Activated naive CD4-positive, alpha-beta T cell treated with anti-CD3 and anti-CD28 coated beads, Interleukin-2, amount 50 U/mL, for 72 hours (primary cell): ENCODE measurements at regions not wholly inside any gene's neighbourhood (a gene's known extent, or its start where the extent isn't known, plus 50 kb on each side); places are given as distances from the start of the nearest gene placed in this dataset.
"Not testable (repeated sequence)": the region's sequence is repeated elsewhere in the genome, so short reads cannot be mapped to it uniquely, and the experiment has no call there.

Experiments used
- ATAC-seq, 2 donors: fragments of 150-1000 bp; cut with Tn5 transposase; 2 replicates each; pipeline ENCODE4 v1.10.0; 2021; ENCODE audit warnings: mild to moderate bottlenecking in 2 of 2, moderate library complexity in 2 of 2
- DNase-seq, 2 donors: peaks; one replicate each; pipeline ENCODE4 v3.0.0; 2021 to 2022; ENCODE audit warnings: low spot score in 2 of 2
- H3K27ac Mint-ChIP-seq, 2 donors: one replicate each; pipeline ENCODE4 v1.8.0; 2022; ENCODE audit warnings: mild to moderate bottlenecking in 2 of 2, mixed read lengths in 2 of 2
- H3K36me3 Mint-ChIP-seq, 2 donors: one replicate each; pipeline ENCODE4 v1.8.0; 2022; ENCODE audit warnings: mixed read lengths in 2 of 2
- H3K9me3 Mint-ChIP-seq, 2 donors: one replicate each; pipeline ENCODE4 v1.8.0; 2022; ENCODE audit warnings: mixed read lengths in 2 of 2

DNA sequence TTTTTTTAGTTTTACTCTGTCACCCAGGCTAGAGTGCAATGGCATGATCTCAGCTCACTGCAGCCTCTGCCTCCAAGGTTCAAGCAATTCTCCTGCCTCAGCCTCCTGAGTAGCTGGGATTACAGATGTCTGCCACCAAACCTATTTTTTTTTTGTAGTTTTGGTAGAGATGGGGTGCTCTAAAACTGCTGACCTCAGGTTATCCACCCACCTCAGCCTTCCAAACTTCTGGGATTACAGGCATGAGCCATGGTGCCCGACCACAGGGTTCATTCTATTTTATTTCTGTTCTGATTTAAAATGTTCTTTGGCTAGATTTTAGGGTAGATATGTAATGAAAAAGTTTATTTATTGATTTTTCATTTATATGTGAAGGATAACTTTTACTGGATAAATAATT, 1062.8 kb upstream of the NOVA1 start:
- peaks cover 0 to 3% of the 10 kb centered on the region in 2 donors for H3K36me3 Mint-ChIP-seq
- ATAC-seq = no peak
- DNase-seq = no peak
- H3K9me3 Mint-ChIP-seq = peaks cover 28 to 44% of the 10 kb centered on the region in 2 donors
- no peak overlapping the region for H3K27ac Mint-ChIP-seq

DNA sequence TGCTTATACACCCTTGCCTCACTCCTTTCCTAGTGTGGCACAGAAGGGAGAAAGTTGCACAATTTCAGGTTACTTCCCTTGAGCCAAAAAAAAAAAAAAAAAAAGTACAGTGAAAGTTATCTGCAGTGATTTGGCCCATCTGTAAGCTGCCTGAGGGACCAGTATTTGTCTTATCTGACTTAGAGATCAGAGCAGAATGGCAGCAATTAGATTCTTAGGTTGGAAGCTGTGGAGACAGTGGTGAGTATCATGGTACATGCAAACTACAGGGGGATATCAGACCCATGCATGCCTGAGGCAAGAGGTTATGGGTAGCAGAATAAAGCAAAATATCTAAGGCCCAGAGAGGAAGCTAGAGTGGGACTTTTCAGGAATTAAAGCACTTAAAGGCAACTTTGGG, 1070.7 kb upstream of the NOVA1 start:
- no peak overlapping the region for H3K27ac Mint-ChIP-seq
- peaks cover 12 to 15% of the 10 kb centered on the region in 2 donors for H3K36me3 Mint-ChIP-seq
- ATAC-seq = no peak
- H3K9me3 Mint-ChIP-seq = peaks cover 29 to 36% of the 10 kb centered on the region in 2 donors
- DNase-seq = no peak

DNA sequence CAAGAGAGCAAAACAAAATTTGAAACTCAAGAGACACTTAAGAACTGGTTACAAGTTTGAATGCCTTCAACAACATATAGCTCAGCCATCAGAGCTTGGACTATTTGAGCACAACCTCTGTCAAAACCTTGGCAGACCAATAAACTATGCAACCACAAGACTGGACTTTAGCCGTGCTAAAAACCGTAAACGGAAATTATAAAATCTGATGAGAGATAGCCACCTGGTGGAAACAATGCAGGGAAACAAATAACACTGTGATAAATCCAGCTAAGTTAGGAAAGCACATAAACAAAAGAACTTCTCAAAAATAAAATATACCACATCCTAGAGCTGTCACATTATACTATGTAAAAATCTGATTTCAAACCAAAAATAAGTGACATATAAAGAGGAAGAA, 1074.2 kb upstream of the NOVA1 start:
- no peak for DNase-seq
- no peak overlapping the region for H3K27ac Mint-ChIP-seq
- peaks cover 7 to 12% of the 10 kb centered on the region in 2 donors for H3K36me3 Mint-ChIP-seq
- no peak for ATAC-seq
- peaks cover 19 to 27% of the 10 kb centered on the region in 2 donors for H3K9me3 Mint-ChIP-seq

- not testable (repeated sequence) for DNase-seq, ATAC-seq, H3K27ac Mint-ChIP-seq
- Mint-ChIP-seq H3K9me3 (peaks cover 19 to 27% of the 10 kb centered on the region in 2 donors), H3K36me3 (peaks cover 7 to 12% of the 10 kb centered on the region in 2 donors)
These were observed 1075.2 kb upstream of the NOVA1 start for GRCh38 chr14:27672811-27673737.

DNA sequence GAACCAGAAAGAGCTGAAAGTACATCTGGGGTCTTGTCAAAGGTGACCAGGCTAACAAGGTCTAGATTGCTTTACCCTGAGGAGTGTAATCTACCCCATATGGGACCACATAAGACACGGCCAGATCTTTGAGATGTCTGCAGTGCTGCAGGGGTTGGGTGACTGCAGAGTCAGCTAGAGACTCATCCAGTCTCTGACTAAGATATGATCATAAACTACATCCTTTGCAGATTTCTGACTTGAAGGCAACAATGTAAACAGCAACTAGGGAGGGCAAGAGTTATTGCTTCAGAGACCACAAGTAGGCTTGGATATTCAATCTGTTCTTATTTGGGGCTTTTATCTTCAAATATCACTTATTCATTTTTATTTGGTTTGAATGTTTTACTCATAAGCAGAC, 1080.5 kb upstream of the FOXG1 start:
- no peak for DNase-seq
- Mint-ChIP-seq H3K36me3 (peaks cover 0 to 6% of the 10 kb centered on the region in 2 donors), H3K27ac (no peak overlapping the region), H3K9me3 (peaks cover 25 to 29% of the 10 kb centered on the region in 2 donors)
- no peak for ATAC-seq

- Mint-ChIP-seq H3K9me3 (peaks cover 31 to 33% of the 10 kb centered on the region in 2 donors), H3K36me3 (peaks cover 0 to 6% of the 10 kb centered on the region in 2 donors), H3K27ac (no peak overlapping the region)
- DNase-seq = no peak
- ATAC-seq = no peak
These were observed 1077.6 kb upstream of the FOXG1 start for GRCh38 chr14:27688841-27689444.

- peaks cover 30 to 34% of the 10 kb centered on the region in 2 donors for H3K9me3 Mint-ChIP-seq
- H3K36me3 Mint-ChIP-seq = peaks cover 16 to 17% of the 10 kb centered on the region in 2 donors
- ATAC-seq (no peak), DNase-seq (no peak)
- no peak overlapping the region for H3K27ac Mint-ChIP-seq
These were observed 1054.2 kb upstream of the FOXG1 start for GRCh38 chr14:27712364-27712763.

- H3K36me3 Mint-ChIP-seq = peaks cover 20 to 25% of the 10 kb centered on the region in 2 donors
- ATAC-seq = no peak
- peaks cover 39 to 49% of the 10 kb centered on the region in 2 donors for H3K9me3 Mint-ChIP-seq
- no peak for DNase-seq
- H3K27ac Mint-ChIP-seq = no peak overlapping the region
These were observed 1051.0 kb upstream of the FOXG1 start for GRCh38 chr14:27715561-27715960.

DNA sequence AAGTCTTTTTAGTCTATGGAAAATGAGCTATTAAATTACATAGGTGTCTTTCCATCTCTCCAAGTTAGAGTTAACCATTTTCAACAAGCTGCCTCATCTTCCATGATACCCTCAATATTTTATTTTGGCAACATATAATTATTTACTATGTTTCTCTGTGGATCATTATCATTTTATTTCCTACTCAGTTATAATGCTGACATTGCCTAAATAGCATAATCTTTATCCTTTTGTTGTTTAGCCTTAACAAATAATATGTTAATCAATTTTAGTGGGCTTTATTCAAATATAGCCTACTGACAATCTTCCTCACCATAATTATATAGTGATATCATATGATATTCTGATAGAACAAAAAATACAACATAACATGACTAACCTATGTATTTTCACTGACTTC, 1044.8 kb upstream of the FOXG1 start:
- ATAC-seq (no peak), DNase-seq (no peak)
- peaks cover 34 to 36% of the 10 kb centered on the region in 2 donors for H3K9me3 Mint-ChIP-seq
- peaks cover 8 to 16% of the 10 kb centered on the region in 2 donors for H3K36me3 Mint-ChIP-seq
- H3K27ac Mint-ChIP-seq = no peak overlapping the region

- Mint-ChIP-seq H3K9me3 (peaks cover 19 to 20% of the 10 kb centered on the region in 2 donors), H3K27ac (no peak overlapping the region)
These were observed 1041.1 kb upstream of the FOXG1 start for GRCh38 chr14:27725482-27725881.

GRCh38 chr14:27727251-27727770, 1039.3 kb upstream of the FOXG1 start:
- DNase-seq (no peak), ATAC-seq (no peak)
- Mint-ChIP-seq H3K27ac (no peak overlapping the region), H3K9me3 (peaks cover 10% of the 10 kb centered on the region in 2 donors), H3K36me3 (no peaks in the 10 kb centered on the region)

More at GRCh38 chr14:27725482-27725881, 1041.1 kb upstream of the FOXG1 start:
- no peak for DNase-seq
- H3K36me3 Mint-ChIP-seq = peaks cover 0 to 5% of the 10 kb centered on the region in 2 donors
- no peak for ATAC-seq

- DNase-seq (no peak), ATAC-seq (no peak)
- peaks cover 6 to 10% of the 10 kb centered on the region in 2 donors for H3K9me3 Mint-ChIP-seq
- H3K27ac Mint-ChIP-seq = no peak overlapping the region
- H3K36me3 Mint-ChIP-seq = no peaks in the 10 kb centered on the region
These were observed 1036.4 kb upstream of the FOXG1 start for GRCh38 chr14:27730204-27730603.

DNA sequence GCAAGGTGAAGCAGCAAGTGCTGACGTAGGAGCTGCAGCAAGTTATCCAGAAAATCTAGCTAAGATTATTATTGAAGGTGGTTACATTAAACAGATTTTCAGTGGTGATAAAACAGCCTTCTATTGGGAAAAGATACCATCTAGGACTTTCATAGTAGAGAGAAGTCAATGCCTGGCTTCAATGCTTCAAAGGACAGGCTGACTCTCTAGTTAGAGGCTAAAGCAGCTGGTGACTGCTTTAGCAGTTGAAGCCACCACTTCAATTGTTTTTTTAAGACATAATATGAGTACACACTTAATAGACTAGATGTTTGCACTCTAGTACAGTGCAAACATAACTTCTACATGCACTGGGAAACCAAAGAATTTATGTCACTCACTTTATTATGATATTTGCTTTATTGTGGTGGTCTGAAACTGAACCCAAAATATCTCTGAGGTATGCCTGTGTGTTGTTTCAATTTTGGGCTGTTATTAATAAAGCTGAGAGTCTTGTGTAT, 1026.9 kb upstream of the FOXG1 start:
- DNase-seq = no peak
- ATAC-seq = no peak
- Mint-ChIP-seq H3K9me3 (peaks cover 17 to 25% of the 10 kb centered on the region in 2 donors), H3K27ac (no peak overlapping the region), H3K36me3 (peaks cover 0 to 5% of the 10 kb centered on the region in 2 donors)

GRCh38 chr14:27750114-27750513, 1016.5 kb upstream of the FOXG1 start:
- Mint-ChIP-seq H3K27ac (no peak overlapping the region), H3K36me3 (no peaks in the 10 kb centered on the region), H3K9me3 (peaks cover 4 to 8% of the 10 kb centered on the region in 2 donors)
- ATAC-seq (no peak), DNase-seq (no peak)

DNA sequence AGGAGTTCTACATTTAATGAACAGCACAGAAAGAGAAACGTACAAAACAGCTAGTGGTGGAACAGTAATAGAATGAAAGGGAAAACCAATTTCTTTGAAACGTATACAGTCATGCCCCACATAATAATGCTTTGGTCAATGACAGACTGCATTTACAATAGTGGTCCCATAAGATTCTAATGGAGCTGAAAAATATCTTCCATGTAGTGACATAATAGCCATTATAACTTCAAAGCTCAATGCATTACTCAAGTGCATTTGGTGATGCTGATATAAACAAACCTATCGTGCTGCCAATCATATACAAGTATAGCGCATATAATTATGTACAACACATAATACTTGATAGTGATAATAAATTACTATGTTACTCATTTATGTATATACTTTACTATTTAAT, 1008.9 kb upstream of the FOXG1 start:
- ATAC-seq, H3K36me3 Mint-ChIP-seq, H3K27ac Mint-ChIP-seq, DNase-seq: not testable (repeated sequence)
- peaks cover 13 to 18% of the 10 kb centered on the region in 2 donors for H3K9me3 Mint-ChIP-seq

DNA sequence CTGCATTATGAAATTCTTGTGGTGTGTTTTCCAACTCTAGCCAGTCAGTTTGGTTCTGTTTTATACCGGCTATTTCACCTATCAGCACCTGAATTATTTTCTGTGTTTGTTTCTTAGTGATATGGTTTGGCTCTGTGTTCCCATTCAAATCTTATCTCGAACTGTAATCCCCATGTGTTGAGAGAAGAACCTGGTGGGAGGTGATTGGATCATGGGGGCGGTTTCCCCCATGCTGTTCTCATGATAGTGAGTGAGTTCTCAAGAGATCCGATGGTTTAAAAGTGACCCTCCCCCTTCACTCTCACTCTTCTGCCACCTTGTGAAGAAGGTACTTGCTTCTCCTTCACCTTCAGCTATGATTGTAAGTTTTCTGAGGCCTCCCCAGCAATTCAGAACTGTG, 1006.2 kb upstream of the FOXG1 start:
- DNase-seq, H3K27ac Mint-ChIP-seq, ATAC-seq: not testable (repeated sequence)
- peaks cover 6 to 11% of the 10 kb centered on the region in 2 donors for H3K36me3 Mint-ChIP-seq
- peaks cover 27 to 32% of the 10 kb centered on the region in 2 donors for H3K9me3 Mint-ChIP-seq
